ENCODE measurements at regions not wholly inside any gene's neighbourhood (a gene's known extent, or its start where the extent isn't known, plus 50 kb on each side); places are given as distances from the start of the nearest gene placed in this dataset.

- no peak for TF ChIP-seq CTCF (IDR thresholded peaks at IDR 0.05; ENCODE audit: insufficient read depth, low read length, poor library complexity, severe bottlenecking)
- no peaks in the 10 kb centered on the region for H3K36me3 ChIP-seq (ENCODE audit: control insufficient read depth, insufficient read depth, low read length)
- DNase-seq (ENCODE audit: extremely low read depth, insufficient read length), result no peak
These were observed 230.4 kb upstream of the PUM3 start for GRCh38 chr9:3074247-3074646.

GRCh38 chr9:3066591-3066990, 222.7 kb upstream of the PUM3 start:
- no peak for DNase-seq (ENCODE audit: extremely low read depth, insufficient read length)
- no peak overlapping the region for H3K4me3 ChIP-seq (replicated peaks; ENCODE audit: low read depth, low read length)
- H3K36me3 ChIP-seq (ENCODE audit: control insufficient read depth, insufficient read depth, low read length), result no peaks in the 10 kb centered on the region
- TF ChIP-seq CTCF (IDR thresholded peaks at IDR 0.05; ENCODE audit: insufficient read depth, low read length, poor library complexity, severe bottlenecking), result no peak
- no peaks in the 10 kb centered on the region for H3K27me3 ChIP-seq (replicated peaks; ENCODE audit: control insufficient read depth, insufficient read depth, low read length)

More at GRCh38 chr9:3074247-3074646, 230.4 kb upstream of the PUM3 start:
- H3K27me3 ChIP-seq (replicated peaks; ENCODE audit: control insufficient read depth, insufficient read depth, low read length), result no peaks in the 10 kb centered on the region
- H3K4me3 ChIP-seq (replicated peaks; ENCODE audit: low read depth, low read length), result no peak overlapping the region

GRCh38 chr9:3059781-3060468, 216.0 kb upstream of the PUM3 start:
- Histone ChIP-seq H3K4me3 (replicated peaks; ENCODE audit: low read depth, low read length) (no peak overlapping the region), H3K36me3 (ENCODE audit: control insufficient read depth, insufficient read depth, low read length) (no peaks in the 10 kb centered on the region), H3K27me3 (replicated peaks; ENCODE audit: control insufficient read depth, insufficient read depth, low read length) (peaks cover 2% of the 10 kb centered on the region; the same call in 1 of the 2 replicates)
- TF ChIP-seq CTCF (IDR thresholded peaks at IDR 0.05; ENCODE audit: insufficient read depth, low read length, poor library complexity, severe bottlenecking), result no peak
- DNase-seq (ENCODE audit: extremely low read depth, insufficient read length), result no peak

- no peak for DNase-seq (ENCODE audit: extremely low read depth, insufficient read length)
- Histone ChIP-seq H3K36me3 (ENCODE audit: control insufficient read depth, insufficient read depth, low read length) (no peaks in the 10 kb centered on the region), H3K4me3 (replicated peaks; ENCODE audit: low read depth, low read length) (no peak overlapping the region), H3K27me3 (replicated peaks; ENCODE audit: control insufficient read depth, insufficient read depth, low read length) (peaks cover 2% of the 10 kb centered on the region; the same call in 1 of the 2 replicates)
- no peak for TF ChIP-seq CTCF (IDR thresholded peaks at IDR 0.05; ENCODE audit: insufficient read depth, low read length, poor library complexity, severe bottlenecking)
These were observed 214.5 kb upstream of the PUM3 start for GRCh38 chr9:3058409-3058808.

- Histone ChIP-seq H3K36me3 (ENCODE audit: control insufficient read depth, insufficient read depth, low read length) (no peaks in the 10 kb centered on the region), H3K27me3 (replicated peaks; ENCODE audit: control insufficient read depth, insufficient read depth, low read length) (peaks cover 2% of the 10 kb centered on the region; the same call in 1 of the 2 replicates), H3K4me3 (replicated peaks; ENCODE audit: low read depth, low read length) (no peak overlapping the region)
- no peak for TF ChIP-seq CTCF (IDR thresholded peaks at IDR 0.05; ENCODE audit: insufficient read depth, low read length, poor library complexity, severe bottlenecking)
- no peak for DNase-seq (ENCODE audit: extremely low read depth, insufficient read length)
These were observed 210.2 kb upstream of the PUM3 start for GRCh38 chr9:3054017-3054586.

All from GM06990 (cell line).